ENCODE measurements at regions not wholly inside any gene's neighbourhood (a gene's known extent, or its start where the extent isn't known, plus 50 kb on each side); places are given as distances from the start of the nearest gene placed in this dataset.
"Not testable (repeated sequence)": the region's sequence is repeated elsewhere in the genome, so short reads cannot be mapped to it uniquely, and the experiment has no call there.

- DNase-seq, result no peak
These were observed 134.4 kb upstream of the ASCC3 start for GRCh38 chr6:101015541-101015940.

GRCh38 chr6:101016163-101016562, 135.0 kb upstream of the ASCC3 start:
- no peak for DNase-seq

GRCh38 chr6:101018157-101018556, 137.0 kb upstream of the ASCC3 start:
- DNase-seq, result no peak

- no peak for DNase-seq
These were observed 140.4 kb upstream of the ASCC3 start for GRCh38 chr6:101021504-101021903.

GRCh38 chr6:101042966-101043365, 161.8 kb upstream of the ASCC3 start:
- DNase-seq, result no peak

- DNase-seq, result no peak
These were observed 177.2 kb upstream of the ASCC3 start for GRCh38 chr6:101058296-101058695.

GRCh38 chr6:101066481-101066880, 185.4 kb upstream of the ASCC3 start:
- no peak for DNase-seq

- no peak for DNase-seq
These were observed 188.2 kb upstream of the ASCC3 start for GRCh38 chr6:101069191-101069795.

- DNase-seq, result no peak
These were observed 189.0 kb upstream of the ASCC3 start for GRCh38 chr6:101070044-101070608.

GRCh38 chr6:101077344-101077743, 196.2 kb upstream of the ASCC3 start:
- no peak for DNase-seq

- no peak for DNase-seq
These were observed 198.7 kb upstream of the ASCC3 start for GRCh38 chr6:101079696-101080270.

- DNase-seq, result no peak
These were observed 199.5 kb upstream of the ASCC3 start for GRCh38 chr6:101080597-101080996.

GRCh38 chr6:101083533-101084175, 202.5 kb upstream of the ASCC3 start:
- no peak for DNase-seq

GRCh38 chr6:101085327-101085726, 204.2 kb upstream of the ASCC3 start:
- no peak for DNase-seq

- DNase-seq, result no peak
These were observed 205.3 kb upstream of the ASCC3 start for GRCh38 chr6:101086473-101086872.

- no peak for DNase-seq
These were observed 207.5 kb upstream of the ASCC3 start for GRCh38 chr6:101088594-101088993.

GRCh38 chr6:101089640-101090039, 208.5 kb upstream of the ASCC3 start:
- DNase-seq, result no peak

GRCh38 chr6:101090281-101090680, 209.2 kb upstream of the ASCC3 start:
- DNase-seq, result no peak

GRCh38 chr6:101098605-101099004, 217.5 kb upstream of the ASCC3 start:
- not testable (repeated sequence) for DNase-seq

GRCh38 chr6:101102702-101103101, 221.6 kb upstream of the ASCC3 start:
- no peak for DNase-seq

GRCh38 chr6:101108286-101108685, 227.2 kb upstream of the ASCC3 start:
- no peak for DNase-seq

- DNase-seq, result no peak
These were observed 229.7 kb upstream of the ASCC3 start for GRCh38 chr6:101110814-101111213.

GRCh38 chr6:101113468-101114260, 232.5 kb upstream of the ASCC3 start:
- DNase-seq, result no peak

Measured in activated CD4-positive, alpha-beta T cell treated with anti-CD3 and anti-CD28 coated beads for 4 hours (primary cell).